K562 (cell line): ENCODE measurements at regions not wholly inside any gene's neighbourhood (a gene's known extent, or its start where the extent isn't known, plus 50 kb on each side); places are given as distances from the start of the nearest gene placed in this dataset.

Experiments
- NUFIP1 ChIP-seq: fragments of 450-650 bp; IDR thresholded peaks from 2 replicates; pipeline ENCODE4 v1.6.1; 2018; ENCODE audit not compliant: partially characterized antibody
- ZNF407 ChIP-seq: fragments of 450-650 bp; IDR thresholded peaks from 2 replicates; pipeline ENCODE4 v1.6.1; 2016; ENCODE audit warnings: low read depth

GRCh38 chr20:42010090-42010489 is 391.9 kb upstream of the CHD6 start:
- TF ChIP-seq NUFIP1 (no peak), ZNF407 (no peak)
